NCI-H146 (cell line): ENCODE measurements at regions not wholly inside any gene's neighbourhood (a gene's known extent, or its start where the extent isn't known, plus 50 kb on each side); places are given as distances from the start of the nearest gene placed in this dataset.

Source experiments
- DNase-seq: peaks from one replicate; lab custom pipeline; 2025; lab: John Stamatoyannopoulos, UW

DNA sequence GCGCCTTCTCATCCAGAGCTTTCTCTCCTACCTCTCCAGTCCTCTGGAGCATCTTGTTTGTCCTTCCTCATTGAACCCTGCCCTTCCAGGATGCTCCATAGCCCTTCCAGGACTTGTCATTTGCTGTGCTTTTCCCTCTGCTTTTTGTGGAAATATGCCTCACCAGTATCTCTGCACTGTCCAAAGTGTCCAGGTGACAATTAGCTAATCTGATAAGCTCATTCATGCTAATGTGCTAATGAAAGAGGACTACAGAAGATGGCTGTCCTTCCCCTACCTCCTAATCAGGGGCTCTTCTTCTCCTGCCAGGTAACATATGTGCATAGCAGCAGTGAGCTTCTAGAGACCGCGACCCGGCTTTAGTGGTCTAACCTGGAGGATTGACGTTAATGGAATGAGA, 58.4 kb upstream of the OTX2 start:
- no peak for DNase-seq

DNA sequence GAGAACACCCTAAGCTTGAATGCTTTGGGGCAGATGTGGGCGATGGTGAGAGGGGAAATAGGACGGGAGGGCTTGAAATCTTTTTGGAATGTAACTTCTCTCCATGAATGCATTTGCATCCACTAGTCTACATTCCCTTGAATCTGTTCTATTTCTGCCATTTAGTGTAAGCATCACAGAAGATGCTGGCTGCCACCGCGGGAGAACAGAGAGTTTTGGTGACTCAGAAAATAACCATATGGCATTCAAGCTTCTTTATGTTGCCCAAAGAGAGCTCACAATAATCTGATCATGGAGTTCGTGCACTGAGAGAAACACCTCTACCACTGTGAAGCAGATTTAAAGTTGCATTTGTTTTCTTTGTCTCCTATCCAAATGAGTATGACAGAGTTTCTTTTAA, 52.6 kb upstream of the OTX2 start:
- no peak for DNase-seq

DNA sequence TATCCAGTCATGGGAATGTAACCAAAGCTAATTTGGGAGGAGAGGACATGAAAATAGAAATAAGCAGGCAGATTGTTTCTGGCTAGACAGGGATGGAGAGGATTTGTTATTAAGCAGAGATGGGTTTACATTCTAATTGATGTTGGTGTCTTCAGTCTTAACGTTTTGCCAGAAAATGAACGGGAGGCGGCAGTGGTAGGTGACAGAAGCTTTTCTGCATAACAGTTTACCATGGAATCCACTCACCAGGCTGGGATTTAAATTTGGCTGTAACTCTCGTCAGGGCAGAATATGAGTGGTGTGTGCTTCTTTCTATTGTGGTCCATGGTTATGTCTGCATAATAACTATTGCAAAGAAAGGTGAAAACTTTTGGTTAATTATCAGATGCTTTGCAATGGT, 50.2 kb upstream of the OTX2 start:
- no peak for DNase-seq
